IMR-90 (cell line): ENCODE measurements at regions not wholly inside any gene's neighbourhood (a gene's known extent, or its start where the extent isn't known, plus 50 kb on each side); places are given as distances from the start of the nearest gene placed in this dataset.

Experiments used
- ATAC-seq: fragments of 200-7000 bp; cut with Tn5 transposase; 2 replicates; pipeline ENCODE4 v1.9.1; 2020; ENCODE audit warnings: low read depth, mild to moderate bottlenecking, moderate library complexity
- BruUV-seq: library from RNA; stranded (reverse); fragments of 400-500 nt; replicated peaks from 2 replicates; lab custom pipeline; 2021; lab: Mats Ljungman, UMichigan
- CTCF ChIA-PET: fragments of 300-600 bp; formaldehyde crosslinking; extraction: SDS; loops from one replicate; lab custom pipeline; 2021; ENCODE audit warnings: antibody characterized with exemption; lab: Yijun Ruan, JAX
- POLR2A ChIA-PET: fragments of 300-600 bp; sonication (Branson Sonifier 250); formaldehyde crosslinking; loops from one replicate; lab custom pipeline; 2022; ENCODE audit warnings: antibody characterized with exemption; ENCODE audit not compliant: unreplicated experiment; lab: Charles Lee
- DNase-seq: peaks from one replicate; pipeline ENCODE4 v3.0.0; 2013
- H2AFZ ChIP-seq: replicated peaks from 2 replicates; pipeline ENCODE3; 2013; ENCODE audit warnings: low read length, mild to moderate bottlenecking; ENCODE audit not compliant: poor library complexity
- H2AK5ac ChIP-seq: 2 replicates; pipeline ENCODE4 v1.6.1; 2013; ENCODE audit warnings: low read depth, low read length, inconsistent platforms
- H2AK9ac ChIP-seq: replicated peaks from 2 replicates; pipeline ENCODE3; 2013; ENCODE audit warnings: mild to moderate bottlenecking, low read depth, low read length, moderate library complexity; ENCODE audit not compliant: poor library complexity
- H2BK120ac ChIP-seq: 2 replicates; pipeline ENCODE4 v1.6.1; 2013; ENCODE audit warnings: low read depth, low read length, inconsistent platforms
- H2BK15ac ChIP-seq: 3 replicates; pipeline ENCODE4 v1.6.1; 2013; ENCODE audit warnings: low read depth, low read length, inconsistent platforms
- H2BK20ac ChIP-seq: 2 replicates; pipeline ENCODE4 v1.6.1; 2013; ENCODE audit warnings: low read depth, mild to moderate bottlenecking, inconsistent platforms, low read length, moderate library complexity
- H2BK5ac ChIP-seq: 2 replicates; pipeline ENCODE4 v1.6.1; 2013; ENCODE audit warnings: mild to moderate bottlenecking, low read depth, low read length, inconsistent platforms; ENCODE audit not compliant: poor library complexity, severe bottlenecking
- H3K14ac ChIP-seq: replicated peaks from 2 replicates; pipeline ENCODE4 v1.6.1; 2013; ENCODE audit warnings: low read depth, low read length, inconsistent platforms
- H3K18ac ChIP-seq: 2 replicates; pipeline ENCODE4 v1.6.1; 2013; ENCODE audit warnings: low read depth, low read length, control low read depth
- H3K23ac ChIP-seq: 2 replicates; pipeline ENCODE4 v1.6.1; 2013; ENCODE audit warnings: low read depth, low read length, inconsistent platforms
- H3K27ac ChIP-seq: 2 replicates; pipeline ENCODE4 v1.5.1; 2013; ENCODE audit warnings: mild to moderate bottlenecking, control low read depth, low read length; ENCODE audit not compliant: insufficient read depth
- H3K27me3 ChIP-seq: 2 replicates; pipeline ENCODE4 v1.6.1; 2013; ENCODE audit warnings: low read length; ENCODE audit not compliant: control insufficient read depth, insufficient read depth
- H3K36me3 ChIP-seq: 2 replicates; pipeline ENCODE4 v1.6.1; 2013; ENCODE audit warnings: low read length, mixed read lengths; ENCODE audit not compliant: control insufficient read depth, insufficient read depth
- H3K4ac ChIP-seq: 2 replicates; pipeline ENCODE4 v1.6.1; 2013; ENCODE audit warnings: low read depth, low read length, inconsistent platforms
- H3K4me1 ChIP-seq: 2 replicates; pipeline ENCODE4 v1.6.1; 2013; ENCODE audit warnings: low read length, mixed read lengths; ENCODE audit not compliant: control insufficient read depth, insufficient read depth
- H3K4me2 ChIP-seq: 2 replicates; pipeline ENCODE4 v1.6.1; 2013; ENCODE audit warnings: low read depth, mild to moderate bottlenecking, control low read depth, low read length, moderate library complexity
- H3K4me3 ChIP-seq: 2 replicates; pipeline ENCODE4 v1.5.1; 2013; ENCODE audit warnings: low read depth, mild to moderate bottlenecking, control low read depth, low read length, moderate library complexity; ENCODE audit not compliant: insufficient read depth
- H3K56ac ChIP-seq: 2 replicates; pipeline ENCODE4 v1.6.1; 2013; ENCODE audit warnings: low read length, inconsistent platforms; ENCODE audit not compliant: insufficient read depth; ENCODE audit errors: extremely low read depth
- H3K79me1 ChIP-seq, 2 experiments: 2 replicates each; pipeline ENCODE4 v1.6.1; 2013; ENCODE audit warnings: low read length in 2 of 2, inconsistent platforms in 1 of 2, low read depth in 1 of 2
- H3K9ac ChIP-seq: 2 replicates; pipeline ENCODE4 v1.6.1; 2013; ENCODE audit warnings: low read depth, low read length, control low read depth
- H3K9me1 ChIP-seq: 2 replicates; pipeline ENCODE4 v1.6.1; 2013; ENCODE audit warnings: low read length, inconsistent platforms; ENCODE audit not compliant: insufficient read depth
- H3K9me3 ChIP-seq: 2 replicates; pipeline ENCODE4 v1.6.1; 2013; ENCODE audit warnings: low read length; ENCODE audit not compliant: control insufficient read depth, insufficient read depth
- H4K20me1 ChIP-seq: 2 replicates; pipeline ENCODE4 v1.6.1; 2013; ENCODE audit warnings: low read length, inconsistent platforms; ENCODE audit not compliant: insufficient read depth
- H4K5ac ChIP-seq: 2 replicates; pipeline ENCODE4 v1.6.1; 2013; ENCODE audit warnings: mild to moderate bottlenecking, low read depth, low read length, control low read depth
- H4K8ac ChIP-seq, 2 experiments: 2 replicates each; pipeline ENCODE4 v1.6.1; 2013; ENCODE audit warnings: low read depth in 2 of 2, low read length in 2 of 2, control low read depth in 1 of 2, inconsistent platforms in 1 of 2
- H4K91ac ChIP-seq: 2 replicates; pipeline ENCODE4 v1.6.1; 2013; ENCODE audit warnings: low read depth, low read length, inconsistent platforms; ENCODE audit not compliant: insufficient read depth
- BHLHE40 ChIP-seq: fragments of 150-350 bp; IDR thresholded peaks from 2 replicates; pipeline ENCODE4 v1.6.1; 2016; ENCODE audit warnings: mild to moderate bottlenecking, low read depth, low read length
- CEBPB ChIP-seq: IDR thresholded peaks from 2 replicates; pipeline ENCODE4 v1.6.1; 2012; ENCODE audit warnings: low read depth, low read length, improper control_type of control experiment
- CHD1 ChIP-seq: IDR thresholded peaks from 2 replicates; pipeline ENCODE4 v1.6.1; 2012; ENCODE audit warnings: low read depth, low read length, improper control_type of control experiment
- ELK1 ChIP-seq: fragments of 150-350 bp; IDR thresholded peaks from 2 replicates; pipeline ENCODE4 v1.6.1; 2016; ENCODE audit warnings: low read depth, mild to moderate bottlenecking, low read length, moderate library complexity, borderline replicate concordance
- FOS ChIP-seq: fragments of 150-350 bp; IDR thresholded peaks from 2 replicates; pipeline ENCODE4 v1.6.1; 2016; ENCODE audit warnings: low read depth, low read length
- MAFK ChIP-seq: IDR thresholded peaks from 2 replicates; pipeline ENCODE4 v1.6.1; 2012; ENCODE audit warnings: low read depth, low read length, improper control_type of control experiment
- MXI1 ChIP-seq: IDR thresholded peaks from 2 replicates; pipeline ENCODE4 v1.6.1; 2012; ENCODE audit warnings: low read depth, mild to moderate bottlenecking, low read length, moderate library complexity, borderline replicate concordance
- POLR2A ChIP-seq: IDR thresholded peaks from 2 replicates; pipeline ENCODE4 v1.6.1; 2012; ENCODE audit warnings: mild to moderate bottlenecking, low read depth, low read length
- RCOR1 ChIP-seq: IDR thresholded peaks from 2 replicates; pipeline ENCODE4 v1.6.1; 2012; ENCODE audit warnings: mild to moderate bottlenecking, low read length, improper control_type of control experiment; ENCODE audit not compliant: insufficient replicate concordance
- RFX5 ChIP-seq: IDR thresholded peaks from 2 replicates; pipeline ENCODE4 v1.8.0; 2012; ENCODE audit warnings: low read depth, mild to moderate bottlenecking, low read length, moderate library complexity
- SMC3 ChIP-seq: fragments of 150-350 bp; IDR thresholded peaks from 2 replicates; pipeline ENCODE4 v1.6.1; 2016; ENCODE audit warnings: low read depth, mild to moderate bottlenecking, antibody characterized with exemption, low read length, moderate library complexity
- dilution Hi-C: fragments of 300-500 bp; cut with HindIII; formaldehyde crosslinking; loops from one replicate; pipeline ENCODE4 v1.14.3; 2018; ENCODE audit warnings: low sequenced_read_pairs; ENCODE audit not compliant: unreplicated experiment
- in situ Hi-C: fragments of 300-500 bp; cut with MboI; formaldehyde crosslinking; loops from 3 replicates; pipeline ENCODE4 v1.14.3; 2019; ENCODE audit warnings: low sequenced_read_pairs, inconsistent platforms, mixed read lengths
- intact Hi-C: fragments of 100-400 bp; cut with micrococcal nuclease; formaldehyde crosslinking; loops from 2 replicates; pipeline ENCODE4 v1.10.0; 2022

- H3K27me3 ChIP-seq = no peaks in the 10 kb centered on the region
- H3K23ac ChIP-seq = peak overlapping the region; percentile 11; the same call in 1 of the 2 replicates
- ChIA-PET CTCF (no interaction called here), POLR2A (no interaction called here)
- BruUV-seq = no TSS peak
- no peak overlapping the region for H4K91ac ChIP-seq
- no peak overlapping the region for H2AK9ac ChIP-seq
- in situ Hi-C loops = no loop called here
- TF ChIP-seq ELK1 = no peak
- no peak for TF ChIP-seq POLR2A
- TF ChIP-seq RFX5 = no peak
- peak; percentile 89 for TF ChIP-seq MAFK
- TF ChIP-seq CHD1 = no peak
- peak; percentile 31; the same call in 1 of the 2 replicates for TF ChIP-seq FOS
- TF ChIP-seq CEBPB = peak; percentile 75
- no peak for TF ChIP-seq BHLHE40
- TF ChIP-seq SMC3 = no peak
- TF ChIP-seq MXI1 = no peak
- no peak for TF ChIP-seq RCOR1
- H3K56ac ChIP-seq = no peak overlapping the region
- peak overlapping the region; percentile 48 for H2BK120ac ChIP-seq
- no peaks in the 10 kb centered on the region for H3K79me1 ChIP-seq
- peak overlapping the region; percentile 18 for H2BK5ac ChIP-seq
- H3K4me1 ChIP-seq = peaks cover 5% of the 10 kb centered on the region; the same call in 1 of the 2 replicates
- no peak overlapping the region for H3K4me2 ChIP-seq
- peak overlapping the region; percentile 70; the same call in 1 of the 2 replicates for H2BK20ac ChIP-seq
- no peak overlapping the region for H2AFZ ChIP-seq
- peak overlapping the region; percentile 7; the same call in 1 of the 2 replicates for H3K4ac ChIP-seq
- H3K14ac ChIP-seq = no peak overlapping the region; the same call in 1 of the 2 replicates
- H3K27ac ChIP-seq = no peak overlapping the region
- no peak overlapping the region for H4K5ac ChIP-seq
- intact Hi-C loops = no loop called here
- H2BK15ac ChIP-seq = peak overlapping the region; percentile 47; the same call in 1 of the 3 replicates
- peak; percentile 95 for DNase-seq
- H4K20me1 ChIP-seq = no peaks in the 10 kb centered on the region
- H3K4me3 ChIP-seq = no peak overlapping the region
- H3K18ac ChIP-seq = no peak overlapping the region; the same call in 1 of the 2 replicates
- peak overlapping the region in 1 of 2 experiments; percentile 53; a peak in 2 of 4 replicates for H4K8ac ChIP-seq
- H3K9me1 ChIP-seq = no peaks in the 10 kb centered on the region
- dilution Hi-C loops = no loop called here
- H2AK5ac ChIP-seq = no peak overlapping the region
- ATAC-seq = peak; percentile 90
- H3K9me3 ChIP-seq = no peaks in the 10 kb centered on the region
- no peaks in the 10 kb centered on the region for H3K36me3 ChIP-seq
- no peak overlapping the region for H3K9ac ChIP-seq
Measured at GRCh38 chr1:98389809-98390208, 271.7 kb upstream of the SNX7 start.
